WTC11 (cell line): ENCODE measurements at regions not wholly inside any gene's neighbourhood (a gene's known extent, or its start where the extent isn't known, plus 50 kb on each side); places are given as distances from the start of the nearest gene placed in this dataset.

Source experiments
- AFF4 ChIP-seq: sonication (generic); formaldehyde crosslinking; IDR thresholded peaks from 2 replicates; pipeline ENCODE4 v1.8.1; 2023; ENCODE audit warnings: mild to moderate bottlenecking, missing genetic modification reagents, borderline replicate concordance
- CREB1 ChIP-seq: sonication (generic); formaldehyde crosslinking; IDR thresholded peaks from 2 replicates; pipeline ENCODE4 v1.8.0; 2023; ENCODE audit warnings: mild to moderate bottlenecking, missing genetic modification reagents
- CTCF ChIP-seq: fragments of 200-600 bp; IDR thresholded peaks from 2 replicates; pipeline ENCODE4 v1.8.0; 2022; ENCODE audit warnings: antibody characterized with exemption
- E2F4 ChIP-seq: sonication (generic); formaldehyde crosslinking; IDR thresholded peaks from 2 replicates; pipeline ENCODE4 v1.8.1; 2022; ENCODE audit warnings: low read depth, mild to moderate bottlenecking, moderate library complexity, missing genetic modification reagents, borderline replicate concordance
- FOXP4 ChIP-seq: sonication (generic); formaldehyde crosslinking; IDR thresholded peaks from 2 replicates; pipeline ENCODE4 v1.8.0; 2022; ENCODE audit warnings: mild to moderate bottlenecking, missing genetic modification reagents
- IRF1 ChIP-seq: sonication (generic); formaldehyde crosslinking; IDR thresholded peaks from 2 replicates; pipeline ENCODE4 v1.8.0; 2023; ENCODE audit warnings: missing genetic modification reagents
- STAT6 ChIP-seq: sonication (generic); formaldehyde crosslinking; conservative IDR thresholded peaks from 2 replicates; pipeline ENCODE4 v1.8.1; 2023; ENCODE audit warnings: mild to moderate bottlenecking, low read depth, missing genetic modification reagents, moderate library complexity
- ZNF138 ChIP-seq: sonication (generic); formaldehyde crosslinking; conservative IDR thresholded peaks from 2 replicates; pipeline ENCODE4 v1.8.1; 2022; ENCODE audit warnings: mild to moderate bottlenecking, moderate library complexity, missing genetic modification reagents
- ZNF219 ChIP-seq: sonication (generic); formaldehyde crosslinking; IDR thresholded peaks from 2 replicates; pipeline ENCODE4 v1.8.0; 2023; ENCODE audit warnings: missing genetic modification reagents, mild to moderate bottlenecking, borderline replicate concordance
- ZNF532 ChIP-seq: fragments of 250-450 bp; sonication (Bioruptor Pico); IDR thresholded peaks from 2 replicates; pipeline ENCODE4 v1.9.0; 2021; ENCODE audit warnings: mild to moderate bottlenecking, borderline replicate concordance

- TF ChIP-seq CTCF, result no peak
- no peak for TF ChIP-seq ZNF219
- TF ChIP-seq ZNF532 (CRISPR knock-in tag), result no peak
- TF ChIP-seq E2F4 (CRISPR knock-in tag), result no peak
- no peak for TF ChIP-seq AFF4 (CRISPR knock-in tag)
- no peak for TF ChIP-seq STAT6 (CRISPR knock-in tag)
- no peak for TF ChIP-seq IRF1 (CRISPR knock-in tag)
- no peak for TF ChIP-seq FOXP4
- no peak for TF ChIP-seq ZNF138 (CRISPR knock-in tag)
- TF ChIP-seq CREB1, result no peak
Measured at GRCh38 chr2:209070262-209070661, 353.6 kb upstream of the MAP2 start.
